ENCODE measurements at regions not wholly inside any gene's neighbourhood (a gene's known extent, or its start where the extent isn't known, plus 50 kb on each side); places are given as distances from the start of the nearest gene placed in this dataset.

DNA sequence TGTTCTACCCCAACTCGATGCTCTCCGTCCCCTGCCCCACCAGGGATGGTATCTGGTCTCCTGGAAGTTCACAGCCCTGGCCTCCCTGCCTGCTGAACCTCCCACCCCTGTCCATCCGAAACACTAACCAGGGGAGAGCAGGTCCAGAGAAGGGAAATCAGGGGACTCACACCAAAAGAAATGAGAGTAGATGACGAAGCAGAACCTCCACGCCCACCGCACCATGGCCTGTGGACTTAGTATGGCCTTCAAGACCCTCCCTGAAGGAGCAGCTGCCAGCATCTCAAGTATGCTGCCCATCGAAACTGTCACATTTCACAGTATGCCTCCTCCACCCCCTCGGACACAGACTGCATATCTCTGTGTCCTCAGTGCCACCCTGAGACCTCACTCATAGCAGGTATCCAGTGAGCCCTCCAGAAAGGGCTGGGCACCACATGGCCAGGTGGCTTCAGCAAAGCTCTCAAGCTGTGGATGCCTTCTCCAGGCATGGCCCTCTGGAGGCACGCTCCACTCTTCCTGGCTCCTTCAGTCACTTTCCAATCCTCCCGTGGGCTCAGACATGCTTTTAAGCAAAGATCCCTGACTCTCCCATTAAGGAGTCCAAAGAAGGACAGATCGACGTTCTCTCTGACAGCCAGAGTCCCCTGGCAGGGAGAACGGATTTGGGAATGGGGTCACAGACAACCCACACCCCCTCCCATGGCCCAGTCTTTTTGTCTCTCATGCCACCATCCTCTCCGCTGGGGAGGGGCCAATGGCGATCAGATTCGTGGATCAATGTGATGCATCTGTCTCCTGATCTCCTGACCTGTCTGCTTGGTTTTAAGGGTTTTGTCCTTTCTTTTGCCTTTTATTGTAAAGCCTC, 158.4 kb downstream of the ANKRD60 start:
- TF ChIP-seq, protein P1, sequence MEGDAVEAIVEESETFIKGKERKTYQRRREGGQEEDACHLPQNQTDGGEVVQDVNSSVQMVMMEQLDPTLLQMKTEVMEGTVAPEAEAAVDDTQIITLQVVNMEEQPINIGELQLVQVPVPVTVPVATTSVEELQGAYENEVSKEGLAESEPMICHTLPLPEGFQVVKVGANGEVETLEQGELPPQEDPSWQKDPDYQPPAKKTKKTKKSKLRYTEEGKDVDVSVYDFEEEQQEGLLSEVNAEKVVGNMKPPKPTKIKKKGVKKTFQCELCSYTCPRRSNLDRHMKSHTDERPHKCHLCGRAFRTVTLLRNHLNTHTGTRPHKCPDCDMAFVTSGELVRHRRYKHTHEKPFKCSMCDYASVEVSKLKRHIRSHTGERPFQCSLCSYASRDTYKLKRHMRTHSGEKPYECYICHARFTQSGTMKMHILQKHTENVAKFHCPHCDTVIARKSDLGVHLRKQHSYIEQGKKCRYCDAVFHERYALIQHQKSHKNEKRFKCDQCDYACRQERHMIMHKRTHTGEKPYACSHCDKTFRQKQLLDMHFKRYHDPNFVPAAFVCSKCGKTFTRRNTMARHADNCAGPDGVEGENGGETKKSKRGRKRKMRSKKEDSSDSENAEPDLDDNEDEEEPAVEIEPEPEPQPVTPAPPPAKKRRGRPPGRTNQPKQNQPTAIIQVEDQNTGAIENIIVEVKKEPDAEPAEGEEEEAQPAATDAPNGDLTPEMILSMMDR (IDR thresholded peaks at IDR 0.05): no peak
- Histone ChIP-seq H3K4me3 (no peak overlapping the region), H3K4me1 (no peaks in the 10 kb centered on the region), H3K27ac (no peak overlapping the region), H3K36me3 (no peaks in the 10 kb centered on the region), H3K9me3 (no peaks in the 10 kb centered on the region), H3K27me3 (no peaks in the 10 kb centered on the region), H3K9ac (ENCODE audit: low read depth in 2 of 2, low read length in 2 of 2) (no peak overlapping the region)
- DNase-seq: peak; percentile 6
- intact Hi-C loops (cut with DNase I): no loop called here

DNA sequence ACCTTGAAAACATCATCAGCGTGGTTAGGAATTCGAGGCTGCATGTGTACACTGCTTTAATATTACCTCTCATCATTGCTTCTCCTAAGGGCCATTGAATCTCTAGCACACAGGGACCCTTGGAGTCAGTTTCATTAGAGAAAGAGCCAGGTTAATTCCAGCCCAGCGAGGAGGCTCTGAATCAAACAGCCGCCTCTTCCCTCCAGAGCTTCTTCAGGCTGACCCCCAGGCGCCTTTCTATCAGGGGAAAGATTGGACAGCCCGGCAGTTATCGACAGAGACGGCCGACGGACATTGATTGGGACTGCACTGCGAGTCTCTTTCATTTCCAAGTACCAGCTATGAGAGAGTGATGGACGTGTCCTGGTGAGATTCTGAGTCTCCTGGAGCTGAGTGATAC, 159.2 kb downstream of the ANKRD60 start:
- Histone ChIP-seq H3K9ac (ENCODE audit: low read depth in 2 of 2, low read length in 2 of 2) (no peak overlapping the region), H3K4me3 (no peak overlapping the region)

DNA sequence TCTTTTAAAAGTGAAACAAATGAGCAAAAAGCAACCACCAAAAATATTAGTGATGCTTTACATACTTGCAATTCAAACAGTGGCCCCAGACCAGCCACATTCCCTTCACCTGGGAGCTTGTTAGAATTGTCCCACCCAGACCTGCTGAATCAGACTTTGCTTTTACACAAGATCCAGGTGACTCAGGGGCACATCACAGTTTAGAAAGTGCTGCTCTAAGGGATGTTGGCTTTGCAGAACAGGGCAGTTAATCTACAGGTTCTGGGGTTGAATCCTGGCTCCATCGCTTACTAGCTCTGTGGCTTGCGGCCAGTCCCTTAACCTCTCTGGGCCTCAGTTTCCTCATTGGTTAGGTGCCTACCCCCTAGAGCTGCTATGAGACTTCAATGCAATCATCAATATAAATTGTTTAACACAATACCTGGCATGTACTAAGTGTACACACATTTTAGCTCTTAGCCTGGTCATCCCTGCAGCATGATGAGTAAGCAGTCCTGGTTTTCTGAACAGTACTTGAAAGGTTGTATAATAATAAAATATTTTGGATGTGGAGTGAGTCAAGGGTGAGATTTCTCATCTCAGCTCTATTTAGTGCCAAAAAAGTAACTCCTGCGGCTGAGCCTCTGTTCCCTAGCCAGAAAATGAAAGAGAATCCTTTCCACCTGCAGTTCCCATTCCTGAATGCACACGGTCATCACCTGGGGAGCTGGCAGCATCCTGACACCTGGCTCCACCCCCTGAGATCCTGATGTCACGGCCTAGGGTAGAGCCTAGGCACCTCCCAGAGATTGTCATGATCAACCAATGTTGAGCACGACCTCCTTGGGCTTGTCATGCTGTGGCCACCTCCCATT, 162.7 kb downstream of the ANKRD60 start:
- Histone ChIP-seq H3K9me3 (no peaks in the 10 kb centered on the region), H3K36me3 (no peaks in the 10 kb centered on the region), H3K27me3 (no peaks in the 10 kb centered on the region), H3K4me3 (no peak overlapping the region), H3K27ac (no peak overlapping the region), H3K4me1 (no peaks in the 10 kb centered on the region), H3K9ac (ENCODE audit: low read depth in 2 of 2, low read length in 2 of 2) (no peak overlapping the region)
- TF ChIP-seq, protein P1 (IDR thresholded peaks at IDR 0.05): no peak
- intact Hi-C loops (cut with DNase I): no loop called here
- DNase-seq: peak; percentile 6

More for the DNA sequence above, 159.2 kb downstream of the ANKRD60 start:
- DNase-seq: peak; percentile 4
- H3K4me1 ChIP-seq: no peaks in the 10 kb centered on the region
- H3K27me3 ChIP-seq: no peaks in the 10 kb centered on the region
- intact Hi-C loops (cut with DNase I): no loop called here
- no peaks in the 10 kb centered on the region for H3K36me3 ChIP-seq
- TF ChIP-seq, protein P1 (IDR thresholded peaks at IDR 0.05): no peak
- H3K9me3 ChIP-seq: no peaks in the 10 kb centered on the region
- no peak overlapping the region for H3K27ac ChIP-seq

DNA sequence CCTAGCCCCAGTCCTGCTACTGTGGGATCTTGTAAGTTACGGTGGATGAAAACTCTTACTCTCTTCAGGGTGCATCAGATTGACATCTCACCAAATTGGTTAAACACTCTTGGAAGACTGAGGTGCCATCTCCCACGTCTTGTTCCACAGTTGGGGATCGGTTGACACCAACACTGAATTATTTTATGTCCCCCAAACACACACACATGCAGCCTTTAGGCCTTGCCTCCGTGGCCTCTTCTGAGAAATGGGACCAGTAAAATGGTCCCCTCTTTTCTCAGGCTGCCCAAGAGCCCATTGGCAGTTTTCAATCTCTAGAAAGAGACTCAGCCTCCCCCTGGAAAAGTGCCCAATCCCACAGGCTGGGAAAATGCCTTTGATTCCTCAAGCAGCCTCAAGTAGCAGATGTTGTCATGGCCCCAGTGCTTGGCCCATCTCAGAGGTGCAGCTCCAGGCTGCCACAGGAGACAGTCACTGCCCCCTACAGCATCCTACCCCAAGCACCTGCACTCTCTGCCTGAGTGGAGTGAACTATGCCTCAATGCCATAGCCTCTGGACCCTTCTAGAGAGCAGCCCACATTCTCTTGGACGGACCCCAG, 163.9 kb downstream of the ANKRD60 start:
- Histone ChIP-seq H3K9ac (ENCODE audit: low read depth in 2 of 2, low read length in 2 of 2) (no peak overlapping the region), H3K9me3 (no peaks in the 10 kb centered on the region), H3K4me3 (no peak overlapping the region), H3K27me3 (no peaks in the 10 kb centered on the region), H3K36me3 (no peaks in the 10 kb centered on the region), H3K27ac (no peak overlapping the region), H3K4me1 (no peaks in the 10 kb centered on the region)
- intact Hi-C loops (cut with DNase I): no loop called here
- peak; percentile 10 for DNase-seq
- TF ChIP-seq, protein P1 (IDR thresholded peaks at IDR 0.05): no peak

DNA sequence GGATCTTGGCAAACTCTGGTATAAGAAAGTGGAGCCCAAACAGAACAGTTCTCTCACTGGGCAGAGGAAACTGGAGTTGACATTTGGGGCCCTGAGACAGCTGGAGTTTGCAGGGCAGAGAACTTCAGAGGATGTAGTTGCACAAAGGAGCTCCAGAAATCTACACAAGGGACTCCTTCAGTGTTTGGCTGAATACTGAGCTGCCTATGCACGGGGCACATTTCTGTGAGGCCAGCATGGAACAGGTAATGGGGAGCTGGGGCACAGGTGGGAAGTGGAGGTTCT, 169.3 kb downstream of the ANKRD60 start:
- intact Hi-C loops (cut with DNase I): no loop called here
- Histone ChIP-seq H3K4me1 (no peaks in the 10 kb centered on the region), H3K27me3 (no peaks in the 10 kb centered on the region), H3K9me3 (no peaks in the 10 kb centered on the region), H3K4me3 (no peak overlapping the region), H3K27ac (no peak overlapping the region), H3K9ac (ENCODE audit: low read depth in 2 of 2, low read length in 2 of 2) (no peak overlapping the region), H3K36me3 (no peaks in the 10 kb centered on the region)
- TF ChIP-seq, protein P1 (IDR thresholded peaks at IDR 0.05): no peak
- DNase-seq: peak; percentile 10
